PC-9 (cell line): ENCODE measurements at regions not wholly inside any gene's neighbourhood (a gene's known extent, or its start where the extent isn't known, plus 50 kb on each side); places are given as distances from the start of the nearest gene placed in this dataset.

Experiments
- EZH2 ChIP-seq: fragments of 200-600 bp; sonication (generic); IDR thresholded peaks from 2 replicates; pipeline ENCODE4 v1.8.0; 2017; ENCODE audit warnings: antibody characterized with exemption, low read depth
- TF ChIP-seq, protein P1 (sequence below): fragments of 200-600 bp; sonication (generic); conservative IDR thresholded peaks from 2 replicates; pipeline ENCODE4 v1.6.1; 2017; ENCODE audit warnings: mixed run types, antibody characterized with exemption, mild to moderate bottlenecking, moderate library complexity

GRCh38 chr16:46404028-46404427, 217.2 kb downstream of the SHCBP1 start:
- TF ChIP-seq, protein P1, sequence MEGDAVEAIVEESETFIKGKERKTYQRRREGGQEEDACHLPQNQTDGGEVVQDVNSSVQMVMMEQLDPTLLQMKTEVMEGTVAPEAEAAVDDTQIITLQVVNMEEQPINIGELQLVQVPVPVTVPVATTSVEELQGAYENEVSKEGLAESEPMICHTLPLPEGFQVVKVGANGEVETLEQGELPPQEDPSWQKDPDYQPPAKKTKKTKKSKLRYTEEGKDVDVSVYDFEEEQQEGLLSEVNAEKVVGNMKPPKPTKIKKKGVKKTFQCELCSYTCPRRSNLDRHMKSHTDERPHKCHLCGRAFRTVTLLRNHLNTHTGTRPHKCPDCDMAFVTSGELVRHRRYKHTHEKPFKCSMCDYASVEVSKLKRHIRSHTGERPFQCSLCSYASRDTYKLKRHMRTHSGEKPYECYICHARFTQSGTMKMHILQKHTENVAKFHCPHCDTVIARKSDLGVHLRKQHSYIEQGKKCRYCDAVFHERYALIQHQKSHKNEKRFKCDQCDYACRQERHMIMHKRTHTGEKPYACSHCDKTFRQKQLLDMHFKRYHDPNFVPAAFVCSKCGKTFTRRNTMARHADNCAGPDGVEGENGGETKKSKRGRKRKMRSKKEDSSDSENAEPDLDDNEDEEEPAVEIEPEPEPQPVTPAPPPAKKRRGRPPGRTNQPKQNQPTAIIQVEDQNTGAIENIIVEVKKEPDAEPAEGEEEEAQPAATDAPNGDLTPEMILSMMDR = no peak
- TF ChIP-seq EZH2 = no peak
